ENCODE measurements at regions not wholly inside any gene's neighbourhood (a gene's known extent, or its start where the extent isn't known, plus 50 kb on each side); places are given as distances from the start of the nearest gene placed in this dataset.
A peak's percentile ranks its signal among the peaks of the same experiment; 100 is the strongest.

DNA sequence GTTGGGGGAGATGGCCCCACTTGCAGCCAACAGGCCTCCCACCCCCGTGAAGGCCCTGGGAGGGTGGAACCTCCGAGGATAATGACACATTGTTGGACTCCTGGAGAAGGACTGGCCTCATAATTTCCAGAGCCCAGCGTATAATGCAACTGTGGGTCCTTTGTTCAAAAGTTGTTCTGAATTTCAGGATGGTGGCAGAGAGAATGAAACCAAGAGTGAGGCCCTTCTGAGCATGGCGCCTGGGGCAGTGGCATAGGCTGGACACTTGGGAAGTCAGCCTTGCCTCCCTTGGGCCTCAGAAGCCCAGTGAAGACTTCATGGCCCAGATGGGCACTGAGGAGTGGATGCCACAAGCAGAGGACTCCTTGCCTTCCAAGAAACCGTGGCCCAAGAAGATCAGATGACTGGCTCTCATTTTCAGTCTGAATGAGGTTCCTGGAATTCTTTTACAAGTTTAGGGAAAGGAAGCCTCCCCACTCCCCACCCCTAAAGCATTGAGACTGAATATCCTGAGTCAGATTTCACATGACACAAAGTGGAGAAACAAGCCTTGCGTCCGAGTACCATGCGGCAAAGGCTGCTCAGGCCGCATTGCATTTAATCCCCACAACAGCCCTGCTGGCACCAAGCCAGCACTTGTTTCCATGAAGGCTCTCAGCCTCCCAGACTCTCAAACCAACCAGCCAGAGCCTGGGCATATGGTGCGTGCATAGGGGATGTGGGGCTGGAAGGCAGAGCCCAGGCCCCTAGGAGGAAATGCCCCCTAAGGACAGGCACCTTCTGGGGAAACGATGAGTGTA is 96.7 kb upstream of the SMIM23 start:
- no peak for DNase-seq

DNA sequence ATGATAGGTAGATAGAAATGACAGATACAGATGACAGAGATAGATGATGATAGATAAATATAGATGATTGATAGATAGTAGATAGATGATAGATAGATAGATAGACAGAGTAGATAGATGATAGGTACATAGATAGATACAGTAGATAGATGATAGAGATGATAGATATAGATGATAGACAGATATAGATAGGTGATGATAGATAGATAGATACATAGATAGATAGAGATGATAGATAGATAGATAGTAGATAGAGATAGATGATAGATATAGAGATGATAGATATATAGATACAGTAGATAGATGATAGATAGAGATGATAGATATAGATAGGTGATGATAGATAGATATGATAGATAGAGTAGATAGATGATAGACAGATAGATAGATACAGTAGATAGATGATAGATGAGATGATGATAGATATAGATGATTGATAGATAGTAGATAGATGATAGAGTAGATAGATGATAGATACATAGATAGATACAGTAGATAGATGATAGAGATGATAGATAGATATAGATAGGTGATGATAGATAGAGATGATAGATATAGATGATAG is 95.7 kb upstream of the SMIM23 start:
- no peak for DNase-seq

DNA sequence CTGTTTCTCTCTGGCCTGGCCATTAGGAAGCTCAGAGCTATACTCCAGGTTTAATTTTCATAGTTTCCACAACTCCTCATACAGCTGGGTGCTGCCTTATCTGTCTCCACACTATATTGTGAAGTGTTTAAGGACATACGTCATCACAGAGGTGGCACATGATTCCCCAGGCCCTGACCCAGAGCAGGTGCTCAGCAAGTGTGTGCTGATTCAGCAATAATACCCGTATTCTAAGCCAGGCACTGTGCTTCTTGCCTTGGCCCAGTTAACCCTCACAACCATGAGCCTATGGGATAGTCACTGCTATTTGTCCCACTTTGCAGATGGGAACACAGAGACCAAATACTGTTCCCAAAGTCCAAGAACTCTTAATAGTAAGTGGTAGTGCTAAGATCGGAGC is 93.5 kb upstream of the SMIM23 start:
- DNase-seq = no peak

DNA sequence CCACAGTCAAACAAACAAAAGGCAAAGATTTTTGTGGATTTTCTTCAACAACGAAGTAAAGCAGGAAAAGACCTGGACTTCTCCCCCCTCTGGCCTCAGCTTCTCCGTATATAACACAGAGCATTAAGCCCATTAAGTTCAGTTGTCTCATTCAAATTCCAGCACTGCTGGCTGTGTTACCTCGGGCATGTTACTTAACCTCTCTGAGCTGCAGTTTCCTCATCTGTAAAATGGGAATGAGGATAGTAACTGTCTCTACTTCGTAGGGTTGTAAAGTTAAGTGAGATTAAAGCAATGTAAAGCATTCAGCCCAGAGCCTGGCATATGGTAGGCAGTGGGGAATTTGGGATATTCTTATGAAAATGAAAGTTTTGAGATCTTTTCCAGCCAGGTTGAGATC is 92.7 kb upstream of the SMIM23 start:
- DNase-seq = no peak

DNA sequence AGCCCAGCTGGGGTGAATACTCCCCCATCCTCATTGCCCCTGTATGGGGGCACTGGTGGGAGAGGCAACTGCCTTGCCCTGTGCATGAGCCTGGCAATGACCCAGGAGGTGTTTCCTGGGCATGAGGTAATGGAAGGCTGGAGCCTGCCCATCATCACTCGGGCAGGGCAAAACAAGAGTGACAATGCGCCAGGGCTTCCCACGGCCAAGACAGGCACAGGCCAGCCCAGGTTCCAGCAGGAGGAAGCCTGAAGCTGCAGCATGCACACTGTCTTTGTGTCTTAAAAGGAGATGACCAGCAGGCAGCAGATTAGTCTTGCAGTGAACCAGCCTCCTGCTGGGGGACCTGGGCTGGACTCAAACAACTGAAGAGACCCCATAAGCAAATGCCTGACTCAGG is 92.2 kb upstream of the SMIM23 start:
- DNase-seq = no peak

DNA sequence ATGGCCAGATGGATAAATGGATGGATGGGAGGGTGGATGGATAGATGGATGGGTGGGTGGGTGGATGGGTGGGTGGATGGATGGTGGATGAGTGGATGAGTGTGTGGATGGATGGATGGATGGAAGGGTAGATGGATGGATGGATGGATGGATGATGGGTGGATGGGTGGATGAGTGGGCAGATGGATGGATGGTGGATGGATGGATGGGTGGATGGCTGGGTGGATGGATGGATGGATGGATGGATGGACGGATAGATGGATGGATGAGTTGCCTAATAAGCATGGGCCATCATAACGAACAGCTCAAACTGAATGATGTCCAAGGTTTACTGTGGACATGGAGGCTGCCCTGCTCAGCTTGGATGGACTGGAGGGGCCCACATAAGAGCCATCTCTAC is 89.8 kb upstream of the SMIM23 start:
- no peak for DNase-seq

DNA sequence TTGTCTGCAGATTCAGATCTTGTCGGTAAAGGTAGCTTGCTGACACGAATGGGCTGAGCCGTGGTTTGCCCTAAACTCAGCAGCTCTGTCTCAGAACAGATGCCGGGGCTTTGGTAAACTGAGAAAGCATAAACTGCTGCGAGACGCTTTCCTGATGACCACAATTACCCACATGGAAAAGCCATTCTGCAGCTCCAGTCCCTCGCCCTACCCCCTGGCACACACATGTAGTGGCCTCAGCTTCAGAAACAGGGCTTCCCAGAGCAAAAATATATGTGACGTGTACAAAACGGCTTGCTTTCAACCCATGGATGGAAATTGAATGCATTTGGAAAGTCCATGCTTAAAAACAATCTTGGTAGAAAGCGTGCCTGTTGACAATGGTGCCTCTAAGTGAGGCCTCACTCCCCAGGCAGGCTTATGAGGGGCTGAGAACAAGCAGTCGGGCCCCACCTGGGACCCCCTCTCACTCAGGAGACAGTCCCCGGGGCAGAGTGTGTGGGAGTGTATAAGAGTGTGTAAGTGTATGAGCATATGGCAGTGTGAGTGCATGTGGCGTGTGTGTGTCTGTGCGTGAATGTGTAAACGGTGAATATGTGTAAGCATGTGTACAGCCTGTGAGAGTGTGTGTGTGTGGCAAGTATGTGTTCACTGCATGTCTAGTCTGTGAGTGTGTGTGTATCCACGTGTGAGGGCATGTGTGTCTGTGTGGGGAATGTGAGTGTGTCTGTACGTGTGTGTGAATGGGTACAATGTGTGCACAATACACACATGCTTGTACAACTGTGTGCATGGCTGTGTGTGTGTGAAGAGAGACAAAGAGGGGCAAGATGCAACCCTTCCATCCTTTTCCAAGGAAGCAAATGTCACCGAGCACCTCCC is 88.2 kb upstream of the SMIM23 start:
- no peak for DNase-seq

DNA sequence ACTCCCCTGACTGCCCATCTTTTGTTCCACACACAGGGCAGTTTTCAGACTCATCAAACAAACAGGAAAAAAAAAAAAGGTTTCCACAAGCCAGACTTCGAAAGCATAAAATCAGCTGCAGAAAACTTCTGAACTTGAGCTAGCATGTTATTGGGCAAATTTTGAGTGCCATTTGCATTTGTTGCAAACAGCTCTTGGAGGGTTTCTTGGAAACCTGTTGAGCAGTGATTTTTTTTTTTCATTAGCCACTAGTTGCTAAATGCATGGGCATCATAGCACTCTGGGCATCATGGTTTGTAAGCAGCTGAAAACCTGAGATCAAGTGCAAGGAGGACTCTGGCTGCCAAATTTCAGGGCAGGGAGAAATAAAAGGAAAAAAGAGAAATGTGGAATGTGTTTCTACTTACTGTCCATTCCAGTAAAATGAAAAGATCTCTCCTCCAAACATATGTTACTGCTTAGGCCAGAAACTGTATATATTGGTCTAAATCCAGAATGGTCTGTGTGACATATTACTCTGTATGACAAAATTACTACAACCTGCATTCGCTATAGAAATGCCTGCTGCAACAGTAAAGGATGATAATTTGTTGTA is 85.2 kb upstream of the SMIM23 start:
- DNase-seq = no peak

DNA sequence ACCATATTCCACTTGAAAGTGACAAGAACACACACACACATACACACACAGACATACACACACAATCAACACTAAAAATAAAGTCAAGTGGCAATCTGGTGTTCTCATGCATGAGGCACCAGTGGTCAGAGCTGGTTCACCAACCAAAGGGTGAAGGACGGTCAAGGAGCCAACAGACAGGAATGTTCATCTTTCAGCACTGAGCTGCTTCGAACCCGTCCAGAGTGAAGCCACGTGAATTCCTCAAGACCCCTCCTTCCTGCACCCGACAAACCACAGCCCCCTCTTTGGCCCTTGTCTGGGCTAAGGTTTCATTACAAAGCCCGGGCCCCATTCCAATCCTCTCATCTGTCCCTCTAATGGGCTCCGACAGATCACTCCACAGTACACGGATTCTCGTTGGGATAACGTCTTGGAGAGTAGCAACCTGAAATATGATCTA is 84.5 kb upstream of the SMIM23 start:
- DNase-seq = no peak

DNA sequence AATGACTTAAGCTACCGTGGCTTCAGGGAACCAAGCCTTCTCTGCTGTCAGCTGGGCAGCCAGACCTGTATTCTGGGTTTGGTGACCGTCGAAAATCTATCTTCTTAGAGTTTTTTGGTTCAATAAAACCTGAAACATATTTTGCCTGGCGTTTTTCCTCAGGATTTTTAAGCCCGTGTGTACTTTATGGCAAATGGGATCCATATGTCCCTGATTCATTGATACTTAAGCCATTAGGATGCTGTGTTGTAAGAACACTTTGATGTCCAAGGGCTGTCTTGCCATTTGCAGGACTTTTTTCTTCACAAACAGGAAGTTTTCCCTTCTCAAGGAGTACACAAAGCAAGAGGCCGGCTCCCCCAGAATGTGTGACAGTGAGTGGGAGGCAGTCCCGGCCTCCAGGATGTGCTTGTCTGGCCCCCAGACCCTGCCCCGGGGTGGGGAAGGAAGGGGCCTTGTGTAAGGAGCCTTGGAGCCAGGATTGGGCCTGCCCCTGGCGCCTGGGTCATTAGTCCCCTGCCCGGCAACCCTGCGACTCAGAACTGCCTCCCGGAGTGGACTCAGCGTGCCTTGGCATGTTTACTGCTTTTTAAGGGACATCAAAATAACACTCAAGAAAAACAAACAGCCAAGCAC is 83.4 kb upstream of the SMIM23 start:
- no peak for DNase-seq

DNA sequence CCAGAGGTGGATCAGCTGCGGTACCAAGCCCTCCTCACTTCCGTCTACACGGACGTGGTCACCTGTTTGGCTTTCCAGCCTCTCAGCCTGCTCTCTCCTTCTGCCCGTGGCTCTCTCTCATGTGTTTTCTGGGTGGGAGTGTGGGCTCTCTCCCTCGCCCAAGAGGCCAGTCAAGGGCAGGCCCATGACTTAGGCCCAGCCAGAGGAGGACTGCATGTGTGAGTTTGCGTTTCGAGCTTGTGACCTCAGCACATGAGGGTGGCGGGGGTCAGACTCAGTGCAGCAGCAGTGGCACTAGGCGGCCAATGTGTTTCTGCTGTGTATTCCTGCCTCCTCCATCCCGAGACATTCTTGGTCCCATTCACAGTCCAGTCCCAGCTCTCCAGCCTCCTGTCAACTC is 82.5 kb upstream of the SMIM23 start:
- no peak for DNase-seq

DNA sequence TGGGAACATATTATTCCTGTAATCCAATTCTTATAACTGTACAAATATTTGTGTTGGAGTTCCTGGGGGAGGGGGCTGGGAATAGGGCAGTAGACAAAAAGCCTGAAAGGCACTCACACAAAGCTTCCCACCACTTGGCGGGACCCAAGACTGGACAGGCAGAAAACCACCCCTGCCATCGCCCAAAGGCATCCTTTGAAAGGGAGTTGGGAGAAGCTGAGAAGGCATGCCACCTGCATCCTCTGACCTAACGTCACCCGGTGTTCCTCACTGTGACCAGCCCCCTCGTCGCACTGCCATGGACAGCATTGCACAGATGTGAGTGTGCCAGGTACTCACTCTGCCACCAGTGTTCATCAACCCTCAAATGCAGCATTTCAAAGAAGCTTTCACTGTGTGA is 80.6 kb upstream of the SMIM23 start:
- DNase-seq = no peak

DNA sequence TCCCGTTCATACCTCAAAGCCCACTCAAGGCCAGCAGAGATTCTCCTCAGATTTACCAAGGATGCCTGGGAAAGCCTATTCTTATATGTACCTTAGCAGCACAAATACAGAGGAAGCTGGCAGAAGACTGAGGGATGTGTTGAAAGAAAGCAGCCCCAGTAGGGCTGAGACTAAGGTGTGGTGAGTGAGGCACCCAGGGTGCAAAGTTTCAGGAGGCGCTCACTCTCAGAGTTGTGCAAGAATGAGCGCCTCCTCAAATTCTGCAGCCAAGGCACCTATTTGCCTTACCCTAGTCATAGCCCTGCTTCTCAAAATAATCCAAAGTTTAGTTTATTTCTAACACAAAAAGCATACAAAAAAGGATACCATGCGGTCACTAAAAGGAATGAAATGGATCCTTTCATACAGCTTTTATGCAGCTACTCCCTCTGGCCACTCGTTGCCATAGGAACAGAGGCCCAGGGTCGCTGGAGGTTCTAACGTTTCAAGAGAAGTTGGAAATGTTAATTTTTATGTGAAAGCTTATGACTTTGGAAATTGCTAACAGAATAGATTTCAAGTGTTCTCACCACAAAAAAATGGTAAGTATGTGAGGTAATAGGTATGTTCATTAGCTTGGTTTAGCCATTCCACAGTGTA is 79.7 kb upstream of the SMIM23 start:
- DNase-seq = no peak

DNA sequence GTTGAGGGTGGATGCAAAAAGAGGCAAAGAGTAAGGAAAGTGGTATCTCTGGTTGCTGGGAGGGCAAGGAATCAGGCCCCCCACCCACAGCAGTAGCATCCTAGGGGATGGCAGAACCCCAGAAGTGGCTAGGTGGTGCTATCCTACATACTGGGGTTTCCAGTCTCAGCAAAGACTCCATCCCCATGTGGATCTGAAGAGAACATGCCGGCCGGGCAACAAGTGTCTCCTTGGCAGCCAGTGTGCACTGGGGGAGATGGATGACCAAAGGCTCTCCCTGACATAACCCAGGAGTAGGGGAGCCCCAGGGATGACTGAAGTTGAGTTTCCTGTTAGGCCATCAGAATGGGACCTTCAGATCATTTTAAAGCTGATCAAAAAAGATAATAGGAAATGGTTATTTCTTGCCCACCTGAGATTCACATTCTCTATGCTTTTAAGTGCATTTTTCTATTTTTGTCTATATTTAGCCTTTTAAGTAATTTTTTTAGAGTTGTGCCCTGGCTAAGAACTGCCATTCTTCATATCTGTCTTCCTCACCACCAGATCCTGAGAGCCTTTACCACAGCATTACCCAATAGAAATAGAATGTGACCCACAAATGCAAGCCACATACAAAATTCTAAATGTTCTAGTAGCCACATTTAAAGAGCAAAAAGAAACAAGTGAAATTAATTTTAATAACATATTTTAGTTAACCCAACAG is 78.7 kb upstream of the SMIM23 start:
- DNase-seq = no peak

DNA sequence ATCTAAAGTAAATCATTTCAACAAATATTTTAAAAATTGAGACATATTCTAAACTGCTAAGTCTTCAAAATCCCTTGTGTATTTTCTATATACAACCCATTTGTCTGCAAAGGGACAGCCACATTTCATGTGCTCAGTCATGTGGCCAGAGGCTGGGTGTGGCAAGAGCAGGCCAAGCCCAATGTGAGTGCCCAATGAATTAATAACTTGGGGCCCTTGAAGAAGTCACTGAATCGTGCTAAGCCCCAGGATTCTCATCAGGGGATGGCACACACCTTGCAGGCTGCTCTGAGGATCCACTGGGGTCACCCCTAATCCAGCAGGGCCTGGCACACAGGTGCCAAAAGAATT is 78.2 kb upstream of the SMIM23 start:
- peak; percentile 4 to 35 for DNase-seq

DNA sequence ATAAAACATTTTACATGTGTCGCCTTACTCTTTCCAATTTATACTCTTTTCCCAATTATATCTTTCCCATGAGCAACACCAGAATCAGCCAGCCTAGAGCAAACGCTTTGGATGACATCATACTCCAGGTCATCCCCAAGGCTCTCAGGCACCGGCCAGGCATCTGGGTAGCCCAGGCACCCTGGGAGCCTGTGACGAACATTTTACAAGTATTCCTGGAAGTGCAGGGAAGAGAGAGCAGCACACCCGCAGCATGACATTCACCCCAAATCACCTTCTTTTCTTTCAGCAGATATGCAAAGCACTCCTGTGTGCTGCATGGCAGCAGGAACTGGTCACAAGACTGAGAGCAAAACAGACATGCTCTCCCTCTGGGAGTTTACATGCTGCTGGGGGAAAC is 75.7 kb upstream of the SMIM23 start:
- DNase-seq = no peak

DNA sequence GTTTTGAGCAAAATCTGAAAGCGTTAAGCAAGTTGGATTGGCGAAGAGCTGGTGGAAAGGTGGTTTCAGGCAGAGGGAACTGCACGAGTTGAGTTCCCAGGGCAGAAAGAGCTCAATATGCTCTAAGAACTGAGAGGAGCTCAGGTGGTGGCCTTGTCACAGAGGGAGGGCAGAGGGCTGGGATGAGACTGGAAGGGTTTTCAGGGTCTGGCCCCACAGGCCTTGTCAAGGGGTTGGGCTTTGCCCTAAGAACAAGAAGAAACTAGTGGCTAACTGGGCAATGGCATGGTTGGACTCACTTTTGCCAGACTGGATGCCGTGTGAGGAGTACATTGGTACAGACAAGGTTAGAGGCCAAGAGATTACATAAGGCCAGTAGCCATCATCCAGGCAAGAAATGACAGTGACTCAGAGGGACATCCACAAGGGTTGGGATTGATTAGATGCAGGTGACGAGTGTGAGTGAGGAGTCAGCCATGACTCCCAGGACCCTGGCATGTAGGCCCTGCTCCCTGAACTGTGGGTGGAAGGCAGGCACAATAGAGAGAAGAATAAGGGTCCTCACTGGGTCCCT is 75.1 kb upstream of the SMIM23 start:
- no peak for DNase-seq

DNA sequence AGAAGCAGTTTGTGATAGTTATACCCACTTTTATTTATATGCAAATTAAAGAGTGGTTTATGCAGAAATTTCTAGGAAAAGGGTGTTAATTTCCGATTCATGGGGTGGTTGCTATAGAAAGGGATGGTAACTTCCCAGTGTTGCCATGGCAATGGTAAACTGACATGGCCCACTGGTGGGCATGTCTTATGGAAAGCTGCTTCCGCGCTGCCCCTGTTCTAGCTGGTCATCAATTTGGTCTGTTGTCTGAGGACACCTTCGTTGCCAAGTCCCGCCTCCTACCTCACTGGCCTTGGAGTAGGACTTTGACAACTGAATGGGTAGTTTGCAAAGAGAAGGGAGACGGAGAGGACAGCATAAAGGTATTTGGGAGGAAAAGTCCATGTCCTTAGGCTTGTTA is 74.0 kb upstream of the SMIM23 start:
- no peak for DNase-seq

DNA sequence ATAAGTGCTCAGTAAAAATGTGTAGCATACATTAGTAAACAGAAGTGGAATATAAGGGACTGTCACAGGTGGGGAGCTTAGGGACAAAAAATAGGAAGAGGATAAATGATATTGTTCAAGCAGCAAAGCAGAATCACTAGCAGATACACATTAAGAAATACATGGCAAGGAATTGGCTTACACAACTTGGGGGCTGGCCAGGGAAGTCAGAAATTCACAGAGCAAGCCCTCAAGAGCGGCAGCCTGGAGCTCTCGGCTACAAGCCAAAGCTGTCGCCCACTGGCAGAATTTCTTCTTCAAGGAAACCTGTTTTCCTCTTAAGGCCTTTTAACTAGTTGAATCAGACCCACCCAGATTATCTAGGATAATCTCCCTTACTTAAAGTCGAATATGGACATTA is 73.0 kb upstream of the SMIM23 start:
- DNase-seq = peak in 1 of 2 donors; percentile 4

DNA sequence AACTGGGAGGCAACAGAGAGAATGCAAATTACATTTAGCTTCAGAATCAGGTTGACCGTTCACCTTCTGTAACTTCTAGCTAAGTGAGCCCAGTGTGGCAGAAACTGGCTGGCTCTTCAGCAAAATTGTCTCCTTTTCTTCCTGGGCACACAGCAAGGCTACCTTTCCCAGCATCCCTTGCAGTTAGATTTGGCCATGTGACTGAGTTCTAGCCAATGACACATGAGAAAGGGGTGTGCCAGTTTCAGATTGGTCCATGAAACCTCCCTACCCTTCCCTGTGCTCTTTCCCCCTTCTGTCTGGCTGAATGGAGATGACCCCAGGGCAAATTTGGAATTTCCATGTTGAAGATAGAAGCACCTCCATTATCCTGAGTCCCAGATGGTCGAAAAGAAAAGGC is 72.5 kb upstream of the SMIM23 start:
- no peak for DNase-seq

DNA sequence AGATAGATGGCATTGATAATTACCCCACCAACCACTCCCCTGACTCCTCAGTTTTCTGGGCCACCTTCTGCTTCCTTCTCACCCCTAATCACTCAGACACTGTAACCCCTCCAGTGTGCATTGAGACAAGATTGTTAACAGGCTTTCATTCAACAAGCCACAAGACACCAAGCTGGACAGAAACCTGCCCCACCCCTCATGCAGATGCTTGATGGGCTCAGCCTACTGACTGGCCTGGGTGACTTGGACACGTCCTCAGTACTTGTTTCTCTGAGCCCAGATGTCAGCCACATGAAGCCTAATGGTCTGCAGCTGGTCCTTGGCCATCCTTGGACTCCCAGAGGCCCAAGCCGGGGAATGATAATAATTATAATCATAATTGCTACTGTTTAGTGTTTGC is 71.4 kb upstream of the SMIM23 start:
- no peak for DNase-seq

All from inflammatory macrophage (primary cell).